HUES48 (cell line): ENCODE measurements at regions not wholly inside any gene's neighbourhood (a gene's known extent, or its start where the extent isn't known, plus 50 kb on each side); places are given as distances from the start of the nearest gene placed in this dataset.

ENCODE experiments used
- H3K27ac ChIP-seq: one replicate; pipeline ENCODE4 v1.7.0; 2013; ENCODE audit warnings: low read depth, low read length, inconsistent platforms
- H3K27me3 ChIP-seq: 2 replicates; pipeline ENCODE4 v1.6.1; 2013; ENCODE audit warnings: mild to moderate bottlenecking, low read length; ENCODE audit not compliant: control insufficient read depth, insufficient read depth
- H3K36me3 ChIP-seq: 2 replicates; pipeline ENCODE4 v1.6.1; 2013; ENCODE audit warnings: low read length; ENCODE audit not compliant: control insufficient read depth, insufficient read depth
- H3K4me1 ChIP-seq: 2 replicates; pipeline ENCODE4 v1.6.1; 2013; ENCODE audit warnings: mild to moderate bottlenecking, low read length; ENCODE audit not compliant: control insufficient read depth, insufficient read depth
- H3K4me3 ChIP-seq: 2 replicates; pipeline ENCODE4 v1.5.1; 2013; ENCODE audit warnings: mild to moderate bottlenecking, low read depth, low read length
- H3K9ac ChIP-seq: 2 replicates; pipeline ENCODE4 v1.6.1; 2013; ENCODE audit warnings: mild to moderate bottlenecking, low read depth, low read length, moderate library complexity
- H3K9me3 ChIP-seq: 2 replicates; pipeline ENCODE4 v1.6.1; 2013; ENCODE audit warnings: low read length; ENCODE audit not compliant: control insufficient read depth, insufficient read depth

- Histone ChIP-seq H3K27ac (no peak overlapping the region), H3K4me3 (no peak overlapping the region), H3K9me3 (no peaks in the 10 kb centered on the region), H3K9ac (no peak overlapping the region), H3K36me3 (no peaks in the 10 kb centered on the region), H3K27me3 (no peaks in the 10 kb centered on the region), H3K4me1 (0 out of 2 replicates have a peak, but pooled peaks cover 3% of the 10 kb centered on the region)
Observed at GRCh38 chr10:90193240-90193985, 492.0 kb downstream of the KIF20B start.

- Histone ChIP-seq H3K4me3 (no peak overlapping the region), H3K27me3 (no peaks in the 10 kb centered on the region), H3K9me3 (no peaks in the 10 kb centered on the region), H3K36me3 (no peaks in the 10 kb centered on the region), H3K9ac (no peak overlapping the region), H3K4me1 (0 out of 2 replicates have a peak, but pooled peaks cover 2% of the 10 kb centered on the region), H3K27ac (no peak overlapping the region)
Observed at GRCh38 chr10:90195288-90195840, 494.0 kb downstream of the KIF20B start.

- H3K9ac ChIP-seq: no peak overlapping the region
- no peak overlapping the region for H3K4me3 ChIP-seq
- H3K27ac ChIP-seq: no peak overlapping the region
- H3K36me3 ChIP-seq: no peaks in the 10 kb centered on the region
- no peaks in the 10 kb centered on the region for H3K27me3 ChIP-seq
- H3K4me1 ChIP-seq: no peaks in the 10 kb centered on the region
- no peaks in the 10 kb centered on the region for H3K9me3 ChIP-seq
Observed at GRCh38 chr10:90197766-90198165, 496.4 kb downstream of the KIF20B start.

GRCh38 chr10:90199093-90199492 lies 497.7 kb downstream of the KIF20B start:
- no peaks in the 10 kb centered on the region for H3K27me3 ChIP-seq
- no peaks in the 10 kb centered on the region for H3K4me1 ChIP-seq
- H3K4me3 ChIP-seq: no peak overlapping the region
- no peaks in the 10 kb centered on the region for H3K9me3 ChIP-seq
- no peak overlapping the region for H3K9ac ChIP-seq
- no peaks in the 10 kb centered on the region for H3K36me3 ChIP-seq
- no peak overlapping the region for H3K27ac ChIP-seq

- Histone ChIP-seq H3K9me3 (no peaks in the 10 kb centered on the region), H3K4me1 (no peaks in the 10 kb centered on the region), H3K27ac (no peak overlapping the region), H3K9ac (no peak overlapping the region), H3K36me3 (no peaks in the 10 kb centered on the region), H3K27me3 (no peaks in the 10 kb centered on the region), H3K4me3 (no peak overlapping the region)
Observed at GRCh38 chr10:90199513-90199912, 498.1 kb downstream of the KIF20B start.

- Histone ChIP-seq H3K36me3 (no peaks in the 10 kb centered on the region), H3K9me3 (no peaks in the 10 kb centered on the region), H3K9ac (no peak overlapping the region), H3K27ac (no peak overlapping the region), H3K4me1 (no peaks in the 10 kb centered on the region), H3K27me3 (no peaks in the 10 kb centered on the region), H3K4me3 (no peak overlapping the region)
Observed at GRCh38 chr10:90204131-90204955, 503.0 kb downstream of the KIF20B start.

GRCh38 chr10:90204956-90205314 lies 503.5 kb downstream of the KIF20B start:
- H3K27me3 ChIP-seq: no peaks in the 10 kb centered on the region
- no peaks in the 10 kb centered on the region for H3K36me3 ChIP-seq
- H3K4me3 ChIP-seq: no peak overlapping the region
- no peaks in the 10 kb centered on the region for H3K9me3 ChIP-seq
- H3K9ac ChIP-seq: no peak overlapping the region
- H3K27ac ChIP-seq: no peak overlapping the region
- H3K4me1 ChIP-seq: no peaks in the 10 kb centered on the region

- Histone ChIP-seq H3K36me3 (no peaks in the 10 kb centered on the region), H3K27ac (no peak overlapping the region), H3K4me1 (no peaks in the 10 kb centered on the region), H3K9ac (no peak overlapping the region), H3K27me3 (no peaks in the 10 kb centered on the region), H3K9me3 (no peaks in the 10 kb centered on the region), H3K4me3 (no peak overlapping the region)
Observed at GRCh38 chr10:90205340-90205739, 503.9 kb downstream of the KIF20B start.

GRCh38 chr10:90213346-90213745 lies 512.0 kb downstream of the KIF20B start:
- Histone ChIP-seq H3K9ac (no peak overlapping the region), H3K9me3 (no peaks in the 10 kb centered on the region), H3K4me3 (no peak overlapping the region), H3K27ac (no peak overlapping the region), H3K4me1 (no peaks in the 10 kb centered on the region), H3K36me3 (no peaks in the 10 kb centered on the region), H3K27me3 (no peaks in the 10 kb centered on the region)

GRCh38 chr10:90218846-90219245 lies 517.5 kb downstream of the KIF20B start:
- no peak overlapping the region for H3K4me3 ChIP-seq
- no peak overlapping the region for H3K9ac ChIP-seq
- H3K27ac ChIP-seq: no peak overlapping the region
- no peaks in the 10 kb centered on the region for H3K9me3 ChIP-seq
- H3K4me1 ChIP-seq: 0 out of 2 replicates have a peak, but pooled peaks cover 5% of the 10 kb centered on the region
- no peaks in the 10 kb centered on the region for H3K27me3 ChIP-seq
- H3K36me3 ChIP-seq: no peaks in the 10 kb centered on the region

GRCh38 chr10:90222372-90222771 lies 521.0 kb downstream of the KIF20B start:
- H3K9ac ChIP-seq: no peak overlapping the region
- H3K9me3 ChIP-seq: no peaks in the 10 kb centered on the region
- H3K4me1 ChIP-seq: 0 out of 2 replicates have a peak, but pooled peaks cover 5% of the 10 kb centered on the region
- no peaks in the 10 kb centered on the region for H3K36me3 ChIP-seq
- H3K27ac ChIP-seq: no peak overlapping the region
- no peaks in the 10 kb centered on the region for H3K27me3 ChIP-seq
- no peak overlapping the region for H3K4me3 ChIP-seq
